ENCODE measurements at regions not wholly inside any gene's neighbourhood (a gene's known extent, or its start where the extent isn't known, plus 50 kb on each side); places are given as distances from the start of the nearest gene placed in this dataset.

DNA sequence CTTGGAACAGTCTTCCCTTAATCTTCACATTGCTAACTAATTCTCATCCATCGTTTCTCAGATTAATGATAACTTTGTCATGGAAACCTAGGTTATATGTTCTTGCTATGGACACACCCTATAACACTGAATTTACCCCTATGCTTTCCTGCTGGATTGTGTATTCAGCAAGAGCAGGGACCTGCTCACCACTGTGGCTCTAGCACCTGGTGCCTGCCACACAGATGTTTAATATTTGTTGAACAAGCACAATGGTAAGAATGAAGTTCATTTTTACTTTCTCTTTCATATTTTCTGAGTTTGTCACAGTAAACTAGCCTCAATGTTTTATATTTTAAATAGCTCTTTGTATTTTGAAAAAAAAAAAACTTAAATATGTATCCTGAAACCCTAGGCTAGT lies 734.0 kb upstream of the DIAPH2 start:
- no peaks in the 10 kb centered on the region for H3K4me1 ChIP-seq (ENCODE audit: control insufficient read depth in 4 of 4, insufficient read depth in 4 of 4, low read length in 3 of 4)
- H3K9ac ChIP-seq (ENCODE audit: low read depth in 1 of 2, low read length in 2 of 2): no peak overlapping the region
- WGBS: 51% methylated on average over 1 of the region's 1 CpG
- no peaks in the 10 kb centered on the region for H3K9me3 ChIP-seq (ENCODE audit: control insufficient read depth in 4 of 4, low read length in 3 of 4)
- no peaks in the 10 kb centered on the region for H3K27me3 ChIP-seq (ENCODE audit: control insufficient read depth in 4 of 4, insufficient read depth in 4 of 4, low read length in 3 of 4)
- H3K36me3 ChIP-seq (ENCODE audit: control insufficient read depth in 4 of 4, insufficient read depth in 3 of 4, low read depth in 1 of 4, low read length in 3 of 4): no peaks in the 10 kb centered on the region
- H3K27ac ChIP-seq (ENCODE audit: low read depth in 1 of 2, low read length in 2 of 2): no peak overlapping the region
- no peak for TF ChIP-seq GABPA (IDR thresholded peaks at IDR 0.05 in 1 of 2, conservative IDR thresholded peaks at IDR 0.05 in 1 of 2)
- TF ChIP-seq NR2F2 (IDR thresholded peaks at IDR 0.05): no peak
- no peak for TF ChIP-seq TAF1 (conservative IDR thresholded peaks at IDR 0.05)
- TF ChIP-seq ATF3 (IDR thresholded peaks at IDR 0.05): no peak
- TF ChIP-seq RAD21 (IDR thresholded peaks at IDR 0.05): no peak
- TF ChIP-seq, protein P1, sequence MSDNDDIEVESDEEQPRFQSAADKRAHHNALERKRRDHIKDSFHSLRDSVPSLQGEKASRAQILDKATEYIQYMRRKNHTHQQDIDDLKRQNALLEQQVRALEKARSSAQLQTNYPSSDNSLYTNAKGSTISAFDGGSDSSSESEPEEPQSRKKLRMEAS (IDR thresholded peaks at IDR 0.05): no peak
- TF ChIP-seq RXRA (IDR thresholded peaks at IDR 0.05): no peak
- DNase-seq (ENCODE audit: low spot score): no peak
- no peak overlapping the region for H3K4me3 ChIP-seq (ENCODE audit: low read depth in 1 of 3, low read length in 3 of 3)

- Histone ChIP-seq H3K27ac (ENCODE audit: low read depth in 1 of 2, low read length in 2 of 2) (no peak overlapping the region), H3K9ac (ENCODE audit: low read depth in 1 of 2, low read length in 2 of 2) (no peak overlapping the region), H3K27me3 (ENCODE audit: control insufficient read depth in 4 of 4, insufficient read depth in 4 of 4, low read length in 3 of 4) (no peaks in the 10 kb centered on the region), H3K36me3 (ENCODE audit: control insufficient read depth in 4 of 4, insufficient read depth in 3 of 4, low read depth in 1 of 4, low read length in 3 of 4) (no peaks in the 10 kb centered on the region), H3K9me3 (ENCODE audit: control insufficient read depth in 4 of 4, low read length in 3 of 4) (no peaks in the 10 kb centered on the region), H3K4me1 (ENCODE audit: control insufficient read depth in 4 of 4, insufficient read depth in 4 of 4, low read length in 3 of 4) (no peaks in the 10 kb centered on the region), H3K4me3 (ENCODE audit: low read depth in 1 of 3, low read length in 3 of 3) (no peak overlapping the region)
- DNase-seq (ENCODE audit: low spot score): no peak
- TF ChIP-seq FOXA1 (IDR thresholded peaks at IDR 0.05) (no peak), HNF4A (conservative IDR thresholded peaks at IDR 0.05) (no peak), TAF1 (conservative IDR thresholded peaks at IDR 0.05) (no peak), ATF3 (IDR thresholded peaks at IDR 0.05) (no peak)
- TF ChIP-seq, protein P1 (IDR thresholded peaks at IDR 0.05): no peak
- WGBS: 65% methylated on average over 2 of the region's 2 CpGs
Measured at GRCh38 chrX:95953564-95953963, 731.1 kb upstream of the DIAPH2 start.

DNA sequence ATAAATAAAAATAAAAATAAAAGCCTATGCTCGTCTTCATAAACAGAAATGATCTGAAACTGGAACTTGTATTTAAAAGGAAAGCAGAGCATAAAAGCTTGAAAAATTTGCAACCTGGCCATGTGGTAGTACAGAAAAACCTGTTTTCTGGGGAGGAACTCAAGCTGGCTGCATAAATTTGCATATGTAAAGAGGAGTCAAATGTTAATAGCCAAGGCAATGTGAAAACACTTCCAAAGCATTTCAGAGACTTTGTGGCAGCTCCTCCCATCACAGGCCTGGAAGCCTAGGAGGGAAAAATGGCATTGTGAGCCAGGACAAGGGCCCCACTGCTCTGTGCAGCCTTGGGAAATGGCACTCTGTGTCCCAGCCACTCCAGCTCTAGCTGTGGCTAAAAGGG lies 727.9 kb upstream of the DIAPH2 start:
- Histone ChIP-seq H3K27me3 (ENCODE audit: control insufficient read depth in 4 of 4, insufficient read depth in 4 of 4, low read length in 3 of 4) (no peaks in the 10 kb centered on the region), H3K36me3 (ENCODE audit: control insufficient read depth in 4 of 4, insufficient read depth in 3 of 4, low read depth in 1 of 4, low read length in 3 of 4) (no peaks in the 10 kb centered on the region), H3K4me3 (ENCODE audit: low read depth in 1 of 3, low read length in 3 of 3) (no peak overlapping the region), H3K4me1 (ENCODE audit: control insufficient read depth in 4 of 4, insufficient read depth in 4 of 4, low read length in 3 of 4) (no peaks in the 10 kb centered on the region), H3K27ac (ENCODE audit: low read depth in 1 of 2, low read length in 2 of 2) (no peak overlapping the region), H3K9ac (ENCODE audit: low read depth in 1 of 2, low read length in 2 of 2) (no peak overlapping the region), H3K9me3 (ENCODE audit: control insufficient read depth in 4 of 4, low read length in 3 of 4) (no peaks in the 10 kb centered on the region)
- TF ChIP-seq CTCF (IDR thresholded peaks at IDR 0.05; ENCODE audit: low read depth, low read length, missing input control) (no peak), FOXA2 (IDR thresholded peaks at IDR 0.05) (no peak), NR2F2 (IDR thresholded peaks at IDR 0.05) (no peak), TAF1 (conservative IDR thresholded peaks at IDR 0.05) (no peak), GABPA (IDR thresholded peaks at IDR 0.05 in 1 of 2, conservative IDR thresholded peaks at IDR 0.05 in 1 of 2) (no peak), SP1 (IDR thresholded peaks at IDR 0.05) (no peak), ZBTB33 (IDR thresholded peaks at IDR 0.05) (no peak), HNF4G (IDR thresholded peaks at IDR 0.05) (no peak), HNF4A (conservative IDR thresholded peaks at IDR 0.05) (no peak), FOXA1 (IDR thresholded peaks at IDR 0.05) (no peak), RXRA (IDR thresholded peaks at IDR 0.05) (no peak)
- TF ChIP-seq, protein P1 (IDR thresholded peaks at IDR 0.05): no peak
- TF ChIP-seq, protein P2, sequence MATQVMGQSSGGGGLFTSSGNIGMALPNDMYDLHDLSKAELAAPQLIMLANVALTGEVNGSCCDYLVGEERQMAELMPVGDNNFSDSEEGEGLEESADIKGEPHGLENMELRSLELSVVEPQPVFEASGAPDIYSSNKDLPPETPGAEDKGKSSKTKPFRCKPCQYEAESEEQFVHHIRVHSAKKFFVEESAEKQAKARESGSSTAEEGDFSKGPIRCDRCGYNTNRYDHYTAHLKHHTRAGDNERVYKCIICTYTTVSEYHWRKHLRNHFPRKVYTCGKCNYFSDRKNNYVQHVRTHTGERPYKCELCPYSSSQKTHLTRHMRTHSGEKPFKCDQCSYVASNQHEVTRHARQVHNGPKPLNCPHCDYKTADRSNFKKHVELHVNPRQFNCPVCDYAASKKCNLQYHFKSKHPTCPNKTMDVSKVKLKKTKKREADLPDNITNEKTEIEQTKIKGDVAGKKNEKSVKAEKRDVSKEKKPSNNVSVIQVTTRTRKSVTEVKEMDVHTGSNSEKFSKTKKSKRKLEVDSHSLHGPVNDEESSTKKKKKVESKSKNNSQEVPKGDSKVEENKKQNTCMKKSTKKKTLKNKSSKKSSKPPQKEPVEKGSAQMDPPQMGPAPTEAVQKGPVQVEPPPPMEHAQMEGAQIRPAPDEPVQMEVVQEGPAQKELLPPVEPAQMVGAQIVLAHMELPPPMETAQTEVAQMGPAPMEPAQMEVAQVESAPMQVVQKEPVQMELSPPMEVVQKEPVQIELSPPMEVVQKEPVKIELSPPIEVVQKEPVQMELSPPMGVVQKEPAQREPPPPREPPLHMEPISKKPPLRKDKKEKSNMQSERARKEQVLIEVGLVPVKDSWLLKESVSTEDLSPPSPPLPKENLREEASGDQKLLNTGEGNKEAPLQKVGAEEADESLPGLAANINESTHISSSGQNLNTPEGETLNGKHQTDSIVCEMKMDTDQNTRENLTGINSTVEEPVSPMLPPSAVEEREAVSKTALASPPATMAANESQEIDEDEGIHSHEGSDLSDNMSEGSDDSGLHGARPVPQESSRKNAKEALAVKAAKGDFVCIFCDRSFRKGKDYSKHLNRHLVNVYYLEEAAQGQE (IDR thresholded peaks at IDR 0.05): no peak
- no peak for DNase-seq (ENCODE audit: low spot score)
- WGBS: 56% methylated on average over 1 of the region's 1 CpG
